ENCODE measurements at regions not wholly inside any gene's neighbourhood (a gene's known extent, or its start where the extent isn't known, plus 50 kb on each side); places are given as distances from the start of the nearest gene placed in this dataset.

DNA sequence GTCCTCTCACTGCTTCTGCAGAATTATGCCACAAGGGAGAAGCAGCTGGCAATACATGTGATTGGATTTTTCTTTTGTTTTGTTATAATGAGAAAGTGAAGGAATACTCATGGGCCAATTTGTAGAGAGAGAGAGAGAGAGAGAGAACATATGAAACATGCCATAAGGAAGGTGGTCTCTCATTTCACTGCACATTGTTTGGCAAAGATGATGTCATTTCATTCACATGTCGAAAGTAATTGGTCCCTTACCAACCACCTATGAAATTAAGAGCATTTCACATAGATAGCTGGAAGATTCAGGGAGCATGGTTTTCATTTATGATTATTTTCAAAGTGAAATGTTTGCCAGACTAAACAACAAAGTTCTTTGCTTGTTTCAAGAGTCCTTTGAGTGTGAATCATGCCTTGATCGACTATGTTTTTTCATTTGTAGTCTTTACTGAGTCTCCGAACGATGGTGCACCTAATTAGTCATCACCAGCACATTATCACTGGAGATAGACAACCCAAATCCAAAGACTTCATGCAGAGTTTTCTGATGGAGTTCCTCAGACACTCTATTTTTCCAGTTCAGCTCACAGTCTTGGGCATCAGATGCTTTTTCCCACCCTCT, 130.1 kb upstream of the ZEB1 start:
- Histone ChIP-seq H3F3A (ENCODE audit: insufficient read depth, low read depth) (no peaks in the 10 kb centered on the region), H3K79me2 (ENCODE audit: low read depth) (no peaks in the 10 kb centered on the region), H3K4me3 (no peak overlapping the region), H3K27ac (no peak overlapping the region), H4K20me1 (ENCODE audit: insufficient read depth) (no peaks in the 10 kb centered on the region), H3K4me2 (no peak overlapping the region), H3K9me2 (ENCODE audit: insufficient read depth) (no peaks in the 10 kb centered on the region), H2AFZ (no peak overlapping the region), H3K27me3 (ENCODE audit: insufficient read depth, low read depth) (no peaks in the 10 kb centered on the region), H3K9me3 (ENCODE audit: insufficient read depth, low read depth) (no peaks in the 10 kb centered on the region), H3K4me1 (replicated peaks; ENCODE audit: insufficient read depth) (no peaks in the 10 kb centered on the region), H3K36me3 (ENCODE audit: low read depth) (no peaks in the 10 kb centered on the region)
- CTCF ChIA-PET: no interaction called here
- POLR2A ChIA-PET (ENCODE audit: unreplicated experiment): no interaction called here
- TF ChIP-seq CTCF (conservative IDR thresholded peaks at IDR 0.05): no peak
- TF ChIP-seq EZH2 (IDR thresholded peaks at IDR 0.05; ENCODE audit: low read depth): no peak
- no peak for DNase-seq
- intact Hi-C loops (cut with micrococcal nuclease; ENCODE audit: unreplicated experiment): no loop called here
- no TSS peak for BruUV-seq (replicated peaks)

DNA sequence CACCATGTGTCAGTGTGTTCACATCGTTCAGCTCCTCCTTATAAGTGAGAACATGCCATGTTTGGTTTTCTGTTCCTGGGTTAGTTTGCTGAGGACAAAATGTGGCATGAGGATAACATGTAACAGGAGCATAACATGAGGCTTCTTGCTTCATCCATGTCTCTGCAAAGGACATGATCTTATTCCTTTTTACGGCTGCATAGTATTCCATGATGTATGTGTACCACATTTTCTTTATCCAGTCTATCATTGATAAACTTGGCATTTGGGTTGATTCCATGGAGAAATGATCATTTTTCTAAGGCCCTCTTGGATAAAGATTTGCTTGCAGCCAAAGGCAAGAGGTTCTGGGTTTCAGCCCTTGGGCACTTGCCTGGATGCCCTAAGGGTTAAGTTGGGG, 128.5 kb upstream of the ZEB1 start:
- H3K27me3 ChIP-seq (ENCODE audit: insufficient read depth, low read depth): no peaks in the 10 kb centered on the region
- no peak for TF ChIP-seq CTCF (conservative IDR thresholded peaks at IDR 0.05)
- no peak for TF ChIP-seq EZH2 (IDR thresholded peaks at IDR 0.05; ENCODE audit: low read depth)
- H3K27ac ChIP-seq: no peak overlapping the region
- no peak overlapping the region for H3K4me3 ChIP-seq
- ChIA-PET CTCF (no interaction called here), POLR2A (ENCODE audit: unreplicated experiment) (no interaction called here)
- intact Hi-C loops (cut with micrococcal nuclease; ENCODE audit: unreplicated experiment): no loop called here
- no peaks in the 10 kb centered on the region for H3K4me1 ChIP-seq (replicated peaks; ENCODE audit: insufficient read depth)
- no peaks in the 10 kb centered on the region for H3F3A ChIP-seq (ENCODE audit: insufficient read depth, low read depth)
- no peaks in the 10 kb centered on the region for H3K9me3 ChIP-seq (ENCODE audit: insufficient read depth, low read depth)
- no peaks in the 10 kb centered on the region for H3K36me3 ChIP-seq (ENCODE audit: low read depth)
- H4K20me1 ChIP-seq (ENCODE audit: insufficient read depth): no peaks in the 10 kb centered on the region
- no peak for DNase-seq
- no peak overlapping the region for H3K4me2 ChIP-seq
- H2AFZ ChIP-seq: no peak overlapping the region
- BruUV-seq (replicated peaks): no TSS peak
- H3K79me2 ChIP-seq (ENCODE audit: low read depth): no peaks in the 10 kb centered on the region
- no peaks in the 10 kb centered on the region for H3K9me2 ChIP-seq (ENCODE audit: insufficient read depth)

GRCh38 chr10:31192475-31192874, 126.5 kb upstream of the ZEB1 start:
- ChIA-PET CTCF (no interaction called here), POLR2A (ENCODE audit: unreplicated experiment) (no interaction called here)
- no peaks in the 10 kb centered on the region for H3K36me3 ChIP-seq (ENCODE audit: low read depth)

More at GRCh38 chr10:31192475-31192874, 126.5 kb upstream of the ZEB1 start:
- Histone ChIP-seq H3F3A (ENCODE audit: insufficient read depth, low read depth) (no peaks in the 10 kb centered on the region), H3K27ac (no peak overlapping the region), H4K20me1 (ENCODE audit: insufficient read depth) (no peaks in the 10 kb centered on the region), H2AFZ (no peak overlapping the region), H3K9me2 (ENCODE audit: insufficient read depth) (no peaks in the 10 kb centered on the region), H3K4me2 (no peak overlapping the region), H3K79me2 (ENCODE audit: low read depth) (no peaks in the 10 kb centered on the region), H3K4me3 (no peak overlapping the region), H3K4me1 (replicated peaks; ENCODE audit: insufficient read depth) (no peaks in the 10 kb centered on the region), H3K9me3 (ENCODE audit: insufficient read depth, low read depth) (no peaks in the 10 kb centered on the region), H3K27me3 (ENCODE audit: insufficient read depth, low read depth) (no peaks in the 10 kb centered on the region)
- DNase-seq: no peak
- intact Hi-C loops (cut with micrococcal nuclease; ENCODE audit: unreplicated experiment): no loop called here
- TF ChIP-seq EZH2 (IDR thresholded peaks at IDR 0.05; ENCODE audit: low read depth): no peak
- no peak for TF ChIP-seq CTCF (conservative IDR thresholded peaks at IDR 0.05)
- BruUV-seq (replicated peaks): no TSS peak

Measured in PC-9 (cell line).